ENCODE measurements at regions not wholly inside any gene's neighbourhood (a gene's known extent, or its start where the extent isn't known, plus 50 kb on each side); places are given as distances from the start of the nearest gene placed in this dataset.

GRCh38 chr10:78695846-78696245, 372.9 kb upstream of the ZMIZ1 start:
- no peaks in the 10 kb centered on the region for H3K4me1 ChIP-seq
- intact Hi-C loops (cut with DNase I): no loop called here
- H3K4me3 ChIP-seq: no peak overlapping the region
- no peaks in the 10 kb centered on the region for H3K9me3 ChIP-seq
- H3K36me3 ChIP-seq: no peaks in the 10 kb centered on the region
- no peak overlapping the region for H3K27ac ChIP-seq
- no peaks in the 10 kb centered on the region for H3K27me3 ChIP-seq
- TF ChIP-seq, protein P1, sequence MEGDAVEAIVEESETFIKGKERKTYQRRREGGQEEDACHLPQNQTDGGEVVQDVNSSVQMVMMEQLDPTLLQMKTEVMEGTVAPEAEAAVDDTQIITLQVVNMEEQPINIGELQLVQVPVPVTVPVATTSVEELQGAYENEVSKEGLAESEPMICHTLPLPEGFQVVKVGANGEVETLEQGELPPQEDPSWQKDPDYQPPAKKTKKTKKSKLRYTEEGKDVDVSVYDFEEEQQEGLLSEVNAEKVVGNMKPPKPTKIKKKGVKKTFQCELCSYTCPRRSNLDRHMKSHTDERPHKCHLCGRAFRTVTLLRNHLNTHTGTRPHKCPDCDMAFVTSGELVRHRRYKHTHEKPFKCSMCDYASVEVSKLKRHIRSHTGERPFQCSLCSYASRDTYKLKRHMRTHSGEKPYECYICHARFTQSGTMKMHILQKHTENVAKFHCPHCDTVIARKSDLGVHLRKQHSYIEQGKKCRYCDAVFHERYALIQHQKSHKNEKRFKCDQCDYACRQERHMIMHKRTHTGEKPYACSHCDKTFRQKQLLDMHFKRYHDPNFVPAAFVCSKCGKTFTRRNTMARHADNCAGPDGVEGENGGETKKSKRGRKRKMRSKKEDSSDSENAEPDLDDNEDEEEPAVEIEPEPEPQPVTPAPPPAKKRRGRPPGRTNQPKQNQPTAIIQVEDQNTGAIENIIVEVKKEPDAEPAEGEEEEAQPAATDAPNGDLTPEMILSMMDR (IDR thresholded peaks at IDR 0.05): no peak
- no peak for ATAC-seq
- DNase-seq: no peak

DNA sequence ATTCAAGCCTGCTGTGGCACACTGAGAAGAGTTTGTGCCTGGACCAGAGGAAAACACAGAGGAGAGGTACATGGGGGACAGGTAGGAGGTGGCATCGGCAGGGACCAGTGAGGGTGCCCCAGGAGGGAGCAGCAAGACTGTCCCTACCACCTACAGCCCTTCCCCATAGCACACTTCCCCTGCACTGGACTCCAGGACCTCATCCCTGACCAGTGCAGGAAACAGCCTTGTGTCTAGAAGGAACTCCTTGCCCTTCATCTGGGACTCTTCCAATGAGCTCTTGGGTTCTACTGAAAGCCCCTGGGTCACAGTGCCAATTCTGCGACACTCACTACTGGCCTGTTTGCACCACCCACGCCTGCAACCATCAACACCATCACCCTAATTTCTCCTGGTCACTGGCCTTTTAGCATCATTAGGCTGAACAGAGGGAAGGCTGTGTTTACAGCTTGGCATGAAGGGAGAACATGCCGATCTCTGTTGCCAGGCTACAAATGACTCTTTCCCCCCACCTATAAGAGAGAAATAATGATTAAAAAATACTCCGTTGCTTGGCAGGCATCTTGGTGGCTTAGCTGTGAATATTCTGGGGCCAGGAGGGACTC, 371.9 kb upstream of the ZMIZ1 start:
- no peak overlapping the region for H3K27ac ChIP-seq
- no peaks in the 10 kb centered on the region for H3K9me3 ChIP-seq
- DNase-seq: no peak
- no peak for ATAC-seq
- TF ChIP-seq, protein P1 (IDR thresholded peaks at IDR 0.05): no peak
- no peaks in the 10 kb centered on the region for H3K27me3 ChIP-seq
- no peaks in the 10 kb centered on the region for H3K36me3 ChIP-seq
- H3K4me1 ChIP-seq: no peaks in the 10 kb centered on the region
- no peak overlapping the region for H3K4me3 ChIP-seq
- intact Hi-C loops (cut with DNase I): no loop called here

DNA sequence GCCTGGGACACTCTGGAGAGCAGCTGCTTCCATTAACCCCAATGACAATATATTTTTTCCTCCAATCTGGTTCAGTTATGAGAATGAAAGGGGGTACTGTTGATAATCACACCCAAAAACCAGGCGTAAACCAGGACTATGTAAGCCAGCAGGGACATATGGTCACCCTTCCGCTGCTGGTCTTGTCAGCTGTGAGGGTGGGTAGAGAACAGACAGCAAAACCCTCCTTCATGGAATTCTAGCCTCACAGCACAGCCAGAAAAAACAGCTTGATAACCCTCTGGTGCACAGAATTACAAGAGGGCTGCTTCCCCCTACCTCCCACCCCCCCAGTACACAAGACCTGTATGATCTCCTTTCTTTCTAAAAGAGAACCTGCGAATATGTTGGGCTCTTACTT, 368.8 kb upstream of the ZMIZ1 start:
- intact Hi-C loops (cut with DNase I): no loop called here
- ATAC-seq: no peak
- no peak for DNase-seq
- Histone ChIP-seq H3K9me3 (no peaks in the 10 kb centered on the region), H3K4me1 (no peaks in the 10 kb centered on the region), H3K4me3 (no peak overlapping the region), H3K27me3 (no peaks in the 10 kb centered on the region), H3K27ac (no peak overlapping the region), H3K36me3 (no peaks in the 10 kb centered on the region)
- TF ChIP-seq, protein P1 (IDR thresholded peaks at IDR 0.05): no peak

GRCh38 chr10:78700413-78700812, 368.4 kb upstream of the ZMIZ1 start:
- Histone ChIP-seq H3K4me1 (no peaks in the 10 kb centered on the region), H3K27me3 (no peaks in the 10 kb centered on the region), H3K9me3 (no peaks in the 10 kb centered on the region), H3K27ac (no peak overlapping the region), H3K4me3 (no peak overlapping the region), H3K36me3 (no peaks in the 10 kb centered on the region)
- no peak for DNase-seq
- no peak for ATAC-seq
- intact Hi-C loops (cut with DNase I): no loop called here
- TF ChIP-seq, protein P1 (IDR thresholded peaks at IDR 0.05): no peak

DNA sequence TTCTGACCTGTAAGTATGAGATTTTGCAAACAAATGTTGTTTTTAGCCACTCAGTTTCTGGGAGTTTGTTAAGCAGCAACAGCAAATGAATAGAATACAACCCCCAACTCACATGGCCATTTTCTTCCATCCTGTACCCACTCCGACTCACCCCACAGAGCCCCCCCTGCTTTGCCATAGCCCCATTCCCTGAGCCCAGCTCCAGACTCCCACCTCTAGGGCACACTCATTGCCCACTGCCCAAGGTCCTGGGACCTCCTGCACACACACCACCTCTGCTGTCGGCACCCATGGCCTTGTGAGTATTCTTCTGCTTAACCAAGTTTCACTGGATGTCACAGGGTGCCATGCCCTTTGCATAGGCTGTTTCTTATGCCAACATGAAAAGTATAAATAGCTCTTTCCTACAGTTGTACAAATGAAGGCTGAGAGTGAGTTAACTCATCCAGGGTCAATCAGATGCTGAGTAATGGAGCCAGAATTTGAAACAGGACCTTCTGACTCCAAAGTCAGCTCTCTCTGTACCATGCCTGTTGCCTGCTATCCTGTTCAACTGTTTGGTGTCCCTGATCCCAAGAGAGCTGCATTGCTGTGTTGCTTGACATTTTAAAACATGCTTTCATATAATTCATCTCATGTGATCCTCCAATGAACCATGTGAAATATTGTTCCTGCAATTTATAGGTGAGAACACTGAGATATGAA, 367.8 kb upstream of the ZMIZ1 start:
- ATAC-seq (no peak), DNase-seq (no peak)
- Histone ChIP-seq H3K36me3 (no peaks in the 10 kb centered on the region), H3K9me3 (no peaks in the 10 kb centered on the region), H3K4me1 (no peaks in the 10 kb centered on the region), H3K27ac (no peak overlapping the region), H3K4me3 (no peak overlapping the region), H3K27me3 (no peaks in the 10 kb centered on the region)
- TF ChIP-seq, protein P1 (IDR thresholded peaks at IDR 0.05): no peak
- intact Hi-C loops (cut with DNase I): no loop called here

All from left lung (tissue), 4 donors.